Right atrium auricular region (tissue), 2 donors: ENCODE measurements at regions not wholly inside any gene's neighbourhood (a gene's known extent, or its start where the extent isn't known, plus 50 kb on each side); places are given as distances from the start of the nearest gene placed in this dataset.
"Not testable (repeated sequence)": the region's sequence is repeated elsewhere in the genome, so short reads cannot be mapped to it uniquely, and the experiment has no call there.

Source experiments
- DNase-seq: peaks from one replicate; pipeline ENCODE4 v3.0.0-alpha.2; 2019; ENCODE audit warnings: low spot score
- H3K27ac ChIP-seq, 2 donors: fragments of 200-600 bp; sonication (generic); 1 replicate in 1 of 2; 2 replicates in 1 of 2; pipeline ENCODE4 v1.5.1; 2016 to 2019
- H3K27me3 ChIP-seq, 2 donors: fragments of 200-600 bp; sonication (generic); one replicate each; pipeline versions ENCODE4 v1.5.1 to v1.6.0; 2017 to 2019
- H3K36me3 ChIP-seq: fragments of 200-600 bp; sonication (generic); one replicate; pipeline ENCODE4 v1.5.1; 2016
- H3K4me1 ChIP-seq, 2 donors: fragments of 200-600 bp; sonication (generic); one replicate each; pipeline versions ENCODE4 v1.5.1 to v1.6.0; 2017 to 2019
- H3K4me3 ChIP-seq, 2 donors: fragments of 200-600 bp; sonication (generic); 1 replicate in 1 of 2; 2 replicates in 1 of 2; pipeline ENCODE4 v1.5.1; 2017 to 2019; ENCODE audit warnings: mild to moderate bottlenecking in 1 of 2, moderate library complexity in 1 of 2
- H3K9me3 ChIP-seq, 2 donors: fragments of 200-600 bp; sonication (generic); one replicate each; pipeline ENCODE4 v1.5.1; 2019
- TF ChIP-seq, protein P1 (sequence below), 2 donors: fragments of 200-600 bp; sonication (generic); IDR thresholded peaks; one replicate each; pipeline ENCODE4 v1.5.1; 2019; ENCODE audit warnings: antibody characterized with exemption in 2 of 2

DNA sequence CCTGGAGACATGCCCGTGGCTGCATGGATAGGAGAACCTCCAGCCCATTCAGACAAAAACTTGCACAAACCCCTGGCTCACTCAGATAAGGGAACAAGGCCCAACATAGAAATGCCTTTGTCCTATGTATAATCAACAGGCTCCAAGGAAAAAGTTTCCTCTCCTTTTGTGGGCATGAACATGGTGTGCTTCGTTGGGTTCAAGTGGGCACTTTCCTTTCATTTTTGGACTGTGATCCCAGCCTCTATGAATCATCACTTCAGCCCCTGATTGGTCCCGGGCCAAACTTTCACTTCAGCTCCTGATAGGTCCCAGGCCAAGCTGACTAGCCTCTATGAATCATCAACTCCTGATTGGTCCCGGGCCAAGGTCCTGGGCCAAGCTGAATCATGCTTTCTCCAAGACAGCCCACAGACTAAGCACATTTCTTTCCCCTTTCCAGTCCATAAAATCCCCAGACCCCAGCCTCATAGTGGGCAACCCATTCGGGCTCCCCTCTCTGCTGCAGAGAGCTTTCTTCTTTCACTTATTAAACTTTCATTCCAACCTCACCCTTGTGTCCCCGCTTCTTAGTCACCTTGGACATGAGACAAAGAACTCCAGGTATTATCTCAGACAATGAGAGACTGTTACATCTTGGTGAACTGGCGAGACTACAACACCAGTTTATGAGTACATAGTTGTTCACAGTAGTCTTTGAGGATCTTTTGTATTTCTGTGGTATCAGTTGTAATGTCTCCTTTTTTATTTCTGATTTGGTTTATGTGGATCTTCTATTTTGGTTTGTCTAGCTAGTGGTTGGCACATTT lies 146.7 kb downstream of the SPIN4 start:
- H3K27me3 ChIP-seq, H3K36me3 ChIP-seq, H3K4me1 ChIP-seq, H3K9me3 ChIP-seq, DNase-seq, H3K27ac ChIP-seq, H3K4me3 ChIP-seq: not testable (repeated sequence)

DNA sequence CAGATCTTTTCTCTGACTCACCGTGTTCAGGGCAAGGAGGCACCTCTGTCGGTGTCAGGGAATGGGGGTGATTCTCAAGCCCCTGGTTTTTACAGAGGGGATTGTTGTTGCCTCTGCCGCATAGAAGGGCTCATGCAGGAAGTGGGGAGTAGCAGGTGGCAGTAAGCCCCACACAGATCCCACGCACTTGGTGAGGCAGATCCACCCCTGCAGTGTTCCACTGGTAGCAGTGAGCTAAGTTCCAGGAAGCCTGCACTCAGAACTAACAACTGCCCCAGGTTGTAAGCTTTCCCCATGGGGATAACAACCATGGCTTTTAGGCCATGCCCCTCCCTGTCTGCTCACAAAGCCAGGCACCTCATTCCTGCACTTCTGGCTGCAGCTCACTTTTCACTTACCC lies 149.1 kb downstream of the SPIN4 start:
- not testable (repeated sequence) for H3K27me3 ChIP-seq, H3K9me3 ChIP-seq, H3K4me1 ChIP-seq, H3K4me3 ChIP-seq, H3K36me3 ChIP-seq, H3K27ac ChIP-seq, DNase-seq

DNA sequence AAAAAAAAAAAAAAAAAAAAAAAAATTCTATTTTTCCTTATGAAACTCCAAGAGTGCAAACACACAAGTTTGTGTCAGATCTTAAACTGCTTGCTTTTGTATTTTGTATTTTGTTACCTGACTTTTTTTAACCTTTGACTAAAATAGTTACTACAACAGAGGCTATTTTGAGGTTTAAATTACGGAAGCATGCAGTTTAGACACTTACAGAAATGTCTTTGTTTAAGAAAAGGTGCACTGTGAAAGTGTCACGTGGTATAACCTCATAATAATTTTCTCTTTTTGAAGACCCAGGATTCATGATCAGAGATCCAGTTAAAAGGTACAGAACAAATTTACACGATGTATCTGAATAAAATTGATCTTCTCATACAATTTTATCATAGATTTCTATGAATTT lies 152.4 kb downstream of the SPIN4 start:
- H3K9me3 ChIP-seq, H3K36me3 ChIP-seq, H3K4me1 ChIP-seq, DNase-seq, H3K27me3 ChIP-seq, H3K27ac ChIP-seq, H3K4me3 ChIP-seq: not testable (repeated sequence)

DNA sequence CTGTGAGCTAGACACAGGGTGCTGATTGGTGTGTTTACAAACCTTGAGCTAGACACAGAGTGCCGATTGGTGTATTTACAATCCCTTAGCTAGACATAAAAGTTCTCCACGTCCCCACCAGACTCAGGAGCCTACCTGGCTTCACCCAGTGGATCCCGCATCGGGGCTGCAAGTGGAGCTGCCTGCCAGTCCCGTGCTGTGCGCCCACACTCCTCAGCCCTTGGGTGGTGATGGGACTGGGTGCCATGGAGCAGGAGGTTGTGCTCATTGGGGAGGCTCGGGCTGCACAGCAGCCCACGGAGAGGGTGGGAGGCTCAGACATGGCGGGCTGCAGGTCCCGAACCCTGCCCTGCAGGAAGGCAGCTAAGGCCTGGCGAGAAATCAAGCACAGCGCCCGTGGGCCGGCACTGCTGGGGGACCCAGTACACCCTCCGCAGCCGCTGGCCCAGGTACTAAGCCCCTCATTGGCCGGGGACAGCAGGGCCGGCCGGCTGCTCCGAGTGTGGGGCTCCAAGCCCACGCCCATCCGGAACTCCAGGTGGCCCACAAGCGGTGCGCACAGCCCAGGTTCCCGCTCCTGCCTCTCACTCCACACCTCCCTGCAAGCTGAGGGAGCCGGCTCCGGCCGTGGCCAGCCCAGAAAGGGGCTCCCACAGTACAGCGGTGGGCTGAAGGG lies 158.6 kb downstream of the SPIN4 start:
- DNase-seq: peak; percentile 38
- not testable (repeated sequence) for H3K4me1 ChIP-seq, H3K27ac ChIP-seq, H3K27me3 ChIP-seq, H3K9me3 ChIP-seq, H3K4me3 ChIP-seq, H3K36me3 ChIP-seq

DNA sequence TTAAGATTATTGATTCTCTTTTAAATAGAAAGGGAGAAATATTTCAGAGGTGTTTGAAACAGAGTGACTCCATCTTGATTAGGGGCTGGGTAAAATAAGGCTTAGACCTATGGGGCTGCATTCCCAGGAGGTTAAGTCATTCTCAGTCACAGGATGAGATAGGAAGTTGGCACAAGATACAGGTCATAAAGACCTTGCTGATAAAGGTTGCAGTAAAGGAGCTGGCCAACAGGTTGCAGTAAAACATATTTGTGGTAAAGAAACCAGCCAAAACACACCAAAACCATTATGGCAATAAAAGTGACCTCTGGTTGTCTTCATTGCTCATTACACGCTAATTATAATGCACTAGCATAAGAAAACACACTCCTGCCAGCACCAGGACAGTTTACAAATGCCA lies 165.0 kb downstream of the SPIN4 start:
- H3K4me1 ChIP-seq: no peaks in the 10 kb centered on the region
- TF ChIP-seq, protein P1, sequence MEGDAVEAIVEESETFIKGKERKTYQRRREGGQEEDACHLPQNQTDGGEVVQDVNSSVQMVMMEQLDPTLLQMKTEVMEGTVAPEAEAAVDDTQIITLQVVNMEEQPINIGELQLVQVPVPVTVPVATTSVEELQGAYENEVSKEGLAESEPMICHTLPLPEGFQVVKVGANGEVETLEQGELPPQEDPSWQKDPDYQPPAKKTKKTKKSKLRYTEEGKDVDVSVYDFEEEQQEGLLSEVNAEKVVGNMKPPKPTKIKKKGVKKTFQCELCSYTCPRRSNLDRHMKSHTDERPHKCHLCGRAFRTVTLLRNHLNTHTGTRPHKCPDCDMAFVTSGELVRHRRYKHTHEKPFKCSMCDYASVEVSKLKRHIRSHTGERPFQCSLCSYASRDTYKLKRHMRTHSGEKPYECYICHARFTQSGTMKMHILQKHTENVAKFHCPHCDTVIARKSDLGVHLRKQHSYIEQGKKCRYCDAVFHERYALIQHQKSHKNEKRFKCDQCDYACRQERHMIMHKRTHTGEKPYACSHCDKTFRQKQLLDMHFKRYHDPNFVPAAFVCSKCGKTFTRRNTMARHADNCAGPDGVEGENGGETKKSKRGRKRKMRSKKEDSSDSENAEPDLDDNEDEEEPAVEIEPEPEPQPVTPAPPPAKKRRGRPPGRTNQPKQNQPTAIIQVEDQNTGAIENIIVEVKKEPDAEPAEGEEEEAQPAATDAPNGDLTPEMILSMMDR (IDR thresholded peaks at IDR 0.05): no peak
- no peak overlapping the region for H3K27ac ChIP-seq
- no peaks in the 10 kb centered on the region for H3K9me3 ChIP-seq
- H3K27me3 ChIP-seq: no peaks in the 10 kb centered on the region
- H3K36me3 ChIP-seq: no peaks in the 10 kb centered on the region
- DNase-seq: no peak
- no peak overlapping the region for H3K4me3 ChIP-seq

DNA sequence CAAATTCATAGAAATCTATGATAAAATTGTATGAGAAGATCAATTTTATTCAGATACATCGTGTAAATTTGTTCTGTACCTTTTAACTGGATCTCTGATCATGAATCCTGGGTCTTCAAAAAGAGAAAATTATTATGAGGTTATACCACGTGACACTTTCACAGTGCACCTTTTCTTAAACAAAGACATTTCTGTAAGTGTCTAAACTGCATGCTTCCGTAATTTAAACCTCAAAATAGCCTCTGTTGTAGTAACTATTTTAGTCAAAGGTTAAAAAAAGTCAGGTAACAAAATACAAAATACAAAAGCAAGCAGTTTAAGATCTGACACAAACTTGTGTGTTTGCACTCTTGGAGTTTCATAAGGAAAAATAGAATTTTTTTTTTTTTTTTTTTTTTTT lies 171.3 kb downstream of the SPIN4 start:
- not testable (repeated sequence) for H3K27me3 ChIP-seq, H3K36me3 ChIP-seq, H3K9me3 ChIP-seq, H3K4me1 ChIP-seq, DNase-seq, H3K4me3 ChIP-seq, H3K27ac ChIP-seq

DNA sequence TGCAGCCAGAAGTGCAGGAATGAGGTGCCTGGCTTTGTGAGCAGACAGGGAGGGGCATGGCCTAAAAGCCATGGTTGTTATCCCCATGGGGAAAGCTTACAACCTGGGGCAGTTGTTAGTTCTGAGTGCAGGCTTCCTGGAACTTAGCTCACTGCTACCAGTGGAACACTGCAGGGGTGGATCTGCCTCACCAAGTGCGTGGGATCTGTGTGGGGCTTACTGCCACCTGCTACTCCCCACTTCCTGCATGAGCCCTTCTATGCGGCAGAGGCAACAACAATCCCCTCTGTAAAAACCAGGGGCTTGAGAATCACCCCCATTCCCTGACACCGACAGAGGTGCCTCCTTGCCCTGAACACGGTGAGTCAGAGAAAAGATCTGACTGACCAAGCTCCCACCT lies 174.6 kb downstream of the SPIN4 start:
- not testable (repeated sequence) for H3K4me3 ChIP-seq, H3K27ac ChIP-seq, H3K36me3 ChIP-seq, H3K27me3 ChIP-seq, H3K4me1 ChIP-seq, DNase-seq, H3K9me3 ChIP-seq

DNA sequence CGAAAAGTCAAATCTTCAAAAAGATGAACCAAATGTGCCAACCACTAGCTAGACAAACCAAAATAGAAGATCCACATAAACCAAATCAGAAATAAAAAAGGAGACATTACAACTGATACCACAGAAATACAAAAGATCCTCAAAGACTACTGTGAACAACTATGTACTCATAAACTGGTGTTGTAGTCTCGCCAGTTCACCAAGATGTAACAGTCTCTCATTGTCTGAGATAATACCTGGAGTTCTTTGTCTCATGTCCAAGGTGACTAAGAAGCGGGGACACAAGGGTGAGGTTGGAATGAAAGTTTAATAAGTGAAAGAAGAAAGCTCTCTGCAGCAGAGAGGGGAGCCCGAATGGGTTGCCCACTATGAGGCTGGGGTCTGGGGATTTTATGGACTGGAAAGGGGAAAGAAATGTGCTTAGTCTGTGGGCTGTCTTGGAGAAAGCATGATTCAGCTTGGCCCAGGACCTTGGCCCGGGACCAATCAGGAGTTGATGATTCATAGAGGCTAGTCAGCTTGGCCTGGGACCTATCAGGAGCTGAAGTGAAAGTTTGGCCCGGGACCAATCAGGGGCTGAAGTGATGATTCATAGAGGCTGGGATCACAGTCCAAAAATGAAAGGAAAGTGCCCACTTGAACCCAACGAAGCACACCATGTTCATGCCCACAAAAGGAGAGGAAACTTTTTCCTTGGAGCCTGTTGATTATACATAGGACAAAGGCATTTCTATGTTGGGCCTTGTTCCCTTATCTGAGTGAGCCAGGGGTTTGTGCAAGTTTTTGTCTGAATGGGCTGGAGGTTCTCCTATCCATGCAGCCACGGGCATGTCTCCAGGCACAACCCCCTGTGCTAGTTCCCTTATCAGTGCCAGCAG lies 177.1 kb downstream of the SPIN4 start:
- not testable (repeated sequence) for H3K27ac ChIP-seq, H3K4me1 ChIP-seq, H3K4me3 ChIP-seq, H3K36me3 ChIP-seq, H3K27me3 ChIP-seq, DNase-seq, H3K9me3 ChIP-seq

DNA sequence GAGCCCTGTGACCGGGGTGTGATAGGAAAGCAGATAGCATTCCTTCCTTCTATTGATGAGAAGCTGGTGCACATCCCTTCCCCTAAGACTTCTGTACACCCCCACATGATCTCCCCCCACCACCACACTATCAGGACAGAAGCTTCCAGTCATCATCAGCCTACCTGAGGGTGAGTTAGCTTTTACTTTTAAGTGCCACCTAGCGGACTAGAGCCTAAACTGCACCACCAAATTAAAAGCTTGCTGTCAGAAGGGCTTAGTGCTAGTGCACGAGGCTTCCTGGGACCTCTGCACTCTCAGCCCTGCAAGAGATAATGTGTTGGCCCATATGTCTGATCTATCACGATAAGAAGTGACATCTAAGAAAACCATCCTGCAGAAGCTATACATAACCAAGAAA lies 181.7 kb downstream of the SPIN4 start:
- H3K4me1 ChIP-seq, H3K36me3 ChIP-seq, H3K27me3 ChIP-seq, H3K9me3 ChIP-seq, DNase-seq, H3K27ac ChIP-seq, H3K4me3 ChIP-seq: not testable (repeated sequence)

DNA sequence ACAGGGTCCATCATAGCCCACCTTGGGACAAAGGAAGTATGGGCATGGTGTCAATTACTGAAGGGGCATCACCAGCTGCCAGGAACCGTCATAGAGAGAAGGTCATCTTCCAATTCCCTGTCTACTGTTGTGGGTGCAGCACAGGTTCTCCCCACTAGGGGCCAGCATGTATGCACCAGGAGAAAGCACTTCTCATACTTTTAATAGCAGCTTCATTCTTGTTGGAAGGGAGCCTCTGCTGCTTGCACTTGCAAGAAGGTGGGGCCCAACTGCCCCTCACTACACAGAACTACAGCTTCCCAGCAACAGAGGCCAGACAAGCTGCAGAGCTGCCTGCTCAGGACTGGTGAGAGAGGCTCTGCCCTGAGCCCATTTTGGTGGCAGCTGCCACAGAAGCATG lies 182.2 kb downstream of the SPIN4 start:
- H3K9me3 ChIP-seq, H3K27ac ChIP-seq, H3K27me3 ChIP-seq, DNase-seq, H3K4me1 ChIP-seq, H3K4me3 ChIP-seq, H3K36me3 ChIP-seq: not testable (repeated sequence)

DNA sequence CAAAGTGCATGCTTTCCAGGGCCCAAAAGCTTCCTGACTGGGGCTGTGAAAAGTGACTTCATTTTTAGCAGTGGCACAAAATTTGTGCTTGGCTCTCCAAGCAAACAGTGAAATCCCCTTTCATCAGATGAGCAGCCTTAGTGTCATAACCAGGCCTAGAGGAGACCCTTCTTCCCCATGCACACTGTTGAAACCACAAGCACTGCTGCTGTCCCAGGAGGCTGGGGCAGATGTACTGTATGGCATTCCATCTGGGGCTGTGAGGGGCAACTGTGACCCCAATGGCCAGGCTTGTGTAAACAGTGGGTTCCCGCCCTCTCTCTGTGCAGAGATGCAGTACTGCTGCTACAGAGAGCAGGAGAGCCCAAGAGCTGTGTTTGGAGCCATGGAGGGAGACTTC lies 184.1 kb downstream of the SPIN4 start:
- not testable (repeated sequence) for H3K4me1 ChIP-seq, H3K9me3 ChIP-seq, DNase-seq, H3K27me3 ChIP-seq, H3K27ac ChIP-seq, H3K36me3 ChIP-seq, H3K4me3 ChIP-seq

DNA sequence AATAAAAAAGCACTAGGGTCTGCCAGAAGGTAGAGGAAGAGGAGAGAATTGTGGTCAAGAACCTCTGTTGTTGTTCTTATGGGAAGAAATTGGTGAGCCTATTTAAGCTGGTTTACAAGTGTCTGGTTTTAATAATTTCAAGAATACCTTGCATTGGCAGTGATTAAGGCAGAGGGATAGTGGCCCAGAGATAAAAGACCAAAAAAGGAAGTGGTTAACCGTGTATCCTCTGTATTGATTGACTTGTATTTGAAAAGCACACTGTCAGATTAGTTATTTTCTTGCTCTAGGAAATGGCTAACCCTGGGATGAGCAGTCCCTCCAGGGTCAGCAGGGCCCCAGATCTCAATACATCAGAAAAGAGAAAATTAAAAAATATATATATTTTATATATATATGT lies 190.1 kb downstream of the SPIN4 start:
- H3K4me3 ChIP-seq, H3K9me3 ChIP-seq, H3K27me3 ChIP-seq, DNase-seq, H3K36me3 ChIP-seq, H3K27ac ChIP-seq, H3K4me1 ChIP-seq: not testable (repeated sequence)

DNA sequence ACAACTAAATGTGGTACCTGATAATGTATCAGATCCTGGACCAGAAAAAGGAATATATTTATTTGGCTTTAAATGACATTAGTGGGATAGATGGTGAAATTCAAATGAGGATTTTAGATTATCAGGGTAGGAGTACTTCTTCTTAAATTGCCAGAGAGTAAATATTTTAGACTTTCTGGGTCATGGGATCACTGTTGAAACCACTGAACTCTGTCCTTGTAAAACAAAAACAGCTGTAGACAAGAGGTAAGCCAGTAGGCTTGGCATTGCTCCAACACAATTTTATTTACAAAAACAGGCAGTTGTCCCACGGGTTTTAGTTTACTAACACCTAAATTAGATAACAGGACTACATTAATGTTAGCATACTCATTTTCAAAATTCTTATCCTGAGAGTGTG lies 190.8 kb downstream of the SPIN4 start:
- H3K4me1 ChIP-seq, H3K4me3 ChIP-seq, H3K27ac ChIP-seq, H3K27me3 ChIP-seq, H3K36me3 ChIP-seq, DNase-seq, H3K9me3 ChIP-seq: not testable (repeated sequence)

DNA sequence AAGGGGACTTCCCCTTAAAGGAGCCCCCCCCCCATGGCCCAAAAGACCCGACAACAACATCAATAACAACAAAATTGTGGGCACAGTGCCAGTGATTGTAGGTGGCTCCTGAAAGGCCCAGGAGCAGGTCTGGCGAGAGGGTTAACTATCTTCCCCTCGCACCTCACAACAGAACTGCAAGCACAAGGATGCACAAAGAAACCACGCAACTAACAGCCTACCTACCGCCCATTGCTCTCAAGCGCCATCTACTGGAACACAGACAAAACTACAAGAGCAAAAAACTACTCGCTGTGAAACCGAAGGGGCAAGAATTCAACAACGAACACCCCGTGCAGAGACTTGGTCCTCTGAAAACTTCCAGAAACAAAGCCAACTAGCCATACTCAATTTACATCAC lies 205.6 kb downstream of the SPIN4 start:
- H3K36me3 ChIP-seq, H3K27ac ChIP-seq, H3K9me3 ChIP-seq, H3K4me1 ChIP-seq, H3K27me3 ChIP-seq, H3K4me3 ChIP-seq, DNase-seq: not testable (repeated sequence)
